ENCODE measurements at regions not wholly inside any gene's neighbourhood (a gene's known extent, or its start where the extent isn't known, plus 50 kb on each side); places are given as distances from the start of the nearest gene placed in this dataset.
"Not testable (repeated sequence)": the region's sequence is repeated elsewhere in the genome, so short reads cannot be mapped to it uniquely, and the experiment has no call there.

DNA sequence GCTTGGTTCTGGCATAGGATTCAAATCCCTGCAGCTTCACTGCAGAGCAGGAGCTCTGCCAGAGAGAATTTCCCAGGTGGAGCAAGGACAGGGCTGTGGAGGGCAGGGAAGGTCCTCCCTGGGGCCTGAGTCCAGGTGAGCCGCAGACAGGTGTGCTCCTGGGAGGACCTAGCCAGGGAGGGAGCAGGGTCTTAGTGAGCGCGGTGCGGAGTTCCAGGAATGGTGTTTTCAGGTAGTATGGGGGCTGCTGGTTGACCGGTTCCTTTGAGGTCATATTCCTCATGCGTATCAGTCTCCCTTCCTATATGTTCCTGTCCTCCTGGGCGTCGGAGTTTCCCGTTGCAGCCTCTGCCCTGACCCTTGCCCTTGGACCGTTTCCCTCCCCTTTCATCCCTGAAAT, 813.3 kb downstream of the KCNJ18 start:
- DNase-seq (ENCODE audit: low read depth), result no peak

DNA sequence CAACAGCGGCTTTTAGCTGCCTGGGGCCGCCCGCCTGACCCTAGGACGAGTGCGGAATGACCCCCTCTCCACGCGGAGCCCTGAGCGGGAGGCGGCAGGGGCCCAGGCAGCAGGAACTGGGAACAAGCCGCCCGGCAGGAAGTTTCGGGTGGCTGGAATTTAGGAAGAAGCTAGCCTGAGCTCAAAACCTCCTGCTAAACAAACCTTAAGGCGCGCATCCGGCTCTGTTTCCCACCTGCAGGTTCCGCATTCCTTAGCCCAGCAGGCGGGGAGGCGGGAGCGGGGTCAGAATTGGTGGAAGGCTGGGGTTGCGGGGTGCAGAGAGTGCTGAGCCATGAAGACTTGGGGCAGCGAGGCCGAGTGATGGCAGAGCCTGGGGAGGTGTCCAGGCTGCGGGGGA, 813.9 kb downstream of the KCNJ18 start:
- DNase-seq (ENCODE audit: low read depth), result no peak

DNA sequence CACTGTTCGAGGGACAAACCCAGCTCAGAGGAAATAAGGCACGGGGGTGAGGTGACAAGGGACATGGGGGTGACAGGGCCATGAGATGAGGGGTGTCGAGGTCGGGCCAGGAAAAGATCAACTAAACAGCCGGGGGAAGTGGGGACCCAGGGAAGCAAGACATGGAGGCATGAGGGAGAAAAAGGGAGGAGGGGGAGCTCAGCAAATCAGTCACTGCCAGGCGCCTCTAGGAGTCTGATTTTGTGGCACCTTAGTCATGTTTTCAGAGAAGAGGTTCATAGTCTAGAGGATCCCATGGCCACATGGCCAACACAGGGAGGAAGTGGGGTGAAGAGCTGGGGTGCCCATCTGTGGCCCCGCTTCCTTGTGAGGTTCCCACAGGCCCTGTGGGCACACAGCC, 814.5 kb downstream of the KCNJ18 start:
- no peak for DNase-seq (ENCODE audit: low read depth)

DNA sequence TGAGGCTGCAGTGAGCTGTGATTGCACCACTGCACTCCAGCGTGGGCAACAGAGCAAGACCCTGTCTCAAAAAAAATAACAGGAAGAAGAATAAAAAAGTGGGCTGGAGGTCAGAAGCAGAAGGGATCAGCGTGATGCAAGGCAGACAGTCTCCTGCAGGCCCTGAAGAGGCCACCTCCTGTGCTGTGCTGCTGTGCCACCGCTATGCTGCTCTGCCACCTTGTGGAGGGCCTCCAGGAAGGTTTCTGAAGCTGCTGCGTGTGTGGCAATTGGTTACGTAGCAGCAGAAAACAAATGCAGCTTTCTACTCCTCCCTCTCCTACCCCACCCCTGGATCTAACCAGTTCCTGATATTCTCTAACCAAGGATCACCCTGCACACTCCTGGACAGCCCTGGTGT, 815.5 kb downstream of the KCNJ18 start:
- DNase-seq (ENCODE audit: low read depth), result peak; percentile 35

DNA sequence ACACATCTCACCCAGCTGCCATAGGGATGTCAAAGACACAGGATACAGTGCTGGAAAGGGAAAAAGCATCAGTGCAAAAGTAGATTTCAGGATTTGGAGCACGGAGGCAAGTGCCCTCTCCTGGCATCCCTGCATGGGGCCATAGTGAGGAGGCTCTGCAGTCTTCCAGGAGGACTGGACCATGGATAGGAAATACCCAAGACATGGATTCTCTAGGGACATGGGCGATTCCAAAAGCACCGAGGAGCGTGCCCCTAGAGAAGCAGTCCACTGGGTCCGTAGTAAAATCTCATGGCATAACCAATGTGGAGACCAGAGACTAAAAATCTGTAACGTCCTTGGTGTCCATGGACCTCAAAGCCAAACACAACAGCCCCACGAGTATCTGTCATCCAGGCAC, 818.2 kb downstream of the KCNJ18 start:
- no peak for DNase-seq (ENCODE audit: low read depth)

DNA sequence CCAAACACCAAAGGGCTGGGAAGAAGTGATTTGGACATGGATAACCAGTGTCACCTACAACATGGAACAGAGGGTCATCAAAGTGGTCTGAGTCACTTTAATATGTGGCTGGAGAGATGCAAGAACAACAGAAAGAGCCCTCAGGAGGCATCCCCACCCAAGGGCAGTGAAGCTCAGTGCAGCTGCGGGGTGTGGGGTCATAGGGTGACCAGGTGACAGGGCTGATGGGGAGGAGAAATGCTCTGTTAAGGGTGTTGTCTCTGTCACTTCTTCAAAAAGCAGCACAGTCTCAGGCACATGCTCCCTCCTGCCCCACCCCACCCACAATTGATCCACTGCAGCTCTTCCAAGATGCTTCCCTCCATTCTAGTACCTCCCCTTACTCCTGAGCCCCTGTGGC, 819.1 kb downstream of the KCNJ18 start:
- DNase-seq (ENCODE audit: low read depth), result no peak

DNA sequence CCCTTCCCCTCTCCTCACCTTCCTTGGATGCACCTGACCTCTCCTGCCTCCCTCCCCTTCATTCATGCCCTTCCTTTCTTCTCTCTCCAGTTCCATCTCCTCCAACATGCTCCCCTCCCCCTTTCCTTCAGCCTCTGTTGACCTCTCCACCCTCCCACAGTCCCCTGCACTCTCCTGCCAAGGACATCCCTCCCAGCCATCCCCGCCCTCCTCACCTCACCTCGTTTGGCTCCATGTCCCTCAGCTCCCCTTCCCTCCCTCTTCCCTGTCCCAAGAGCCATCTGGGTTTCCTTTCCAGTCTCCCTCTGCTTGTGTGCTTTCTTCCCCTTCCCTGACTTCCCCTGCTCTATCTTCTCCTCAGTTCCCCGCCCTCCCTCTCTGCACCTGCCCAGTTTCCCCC, 819.7 kb downstream of the KCNJ18 start:
- DNase-seq (ENCODE audit: low read depth), result no peak

DNA sequence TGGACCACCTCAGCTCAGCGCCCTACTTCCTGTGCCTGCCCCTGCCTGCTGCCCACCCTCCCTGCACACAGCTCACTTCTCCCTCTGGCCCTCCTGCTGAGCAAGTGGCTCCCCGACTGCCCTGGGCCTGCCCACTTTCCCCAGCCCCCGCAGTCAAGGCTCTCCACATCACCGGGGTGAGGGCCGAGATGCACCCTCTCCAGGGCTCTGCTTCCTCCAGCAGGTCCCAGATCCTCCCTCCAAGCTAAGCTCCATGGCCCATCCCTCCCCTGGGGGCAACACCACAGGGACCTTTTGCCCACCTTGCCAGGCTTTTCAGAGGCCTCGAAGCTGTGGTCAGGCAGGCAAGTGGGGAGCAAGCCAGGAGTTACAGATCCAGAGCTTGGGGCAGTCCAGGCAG, 820.2 kb downstream of the KCNJ18 start:
- DNase-seq (ENCODE audit: low read depth), result no peak

DNA sequence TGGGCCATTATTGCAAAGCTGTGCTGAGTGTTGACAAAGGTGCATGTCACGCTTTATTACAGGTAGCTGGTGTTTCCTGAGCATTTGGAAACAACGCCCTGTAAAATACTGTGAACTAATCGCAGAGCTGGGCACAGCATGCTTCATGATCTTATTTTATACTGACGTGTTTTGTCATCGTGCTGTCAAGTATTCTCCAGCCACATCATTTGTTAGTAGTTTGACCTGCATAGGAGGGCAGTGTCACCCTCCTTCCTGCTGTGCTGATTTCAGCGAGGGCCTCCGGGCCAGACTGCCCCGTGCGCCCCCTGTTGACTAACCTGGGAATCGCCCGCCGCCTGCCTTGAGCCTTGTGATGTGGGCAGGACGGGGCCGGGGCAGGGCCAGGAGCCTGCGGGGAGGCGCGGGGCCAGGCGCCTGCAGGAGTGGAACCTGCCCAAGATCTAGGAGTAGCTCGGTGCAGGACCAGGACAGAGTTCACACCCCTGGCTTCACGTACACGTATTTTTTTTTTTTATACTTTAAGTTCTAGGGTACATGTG, 820.7 kb downstream of the KCNJ18 start:
- DNase-seq (ENCODE audit: low read depth), result no peak

DNA sequence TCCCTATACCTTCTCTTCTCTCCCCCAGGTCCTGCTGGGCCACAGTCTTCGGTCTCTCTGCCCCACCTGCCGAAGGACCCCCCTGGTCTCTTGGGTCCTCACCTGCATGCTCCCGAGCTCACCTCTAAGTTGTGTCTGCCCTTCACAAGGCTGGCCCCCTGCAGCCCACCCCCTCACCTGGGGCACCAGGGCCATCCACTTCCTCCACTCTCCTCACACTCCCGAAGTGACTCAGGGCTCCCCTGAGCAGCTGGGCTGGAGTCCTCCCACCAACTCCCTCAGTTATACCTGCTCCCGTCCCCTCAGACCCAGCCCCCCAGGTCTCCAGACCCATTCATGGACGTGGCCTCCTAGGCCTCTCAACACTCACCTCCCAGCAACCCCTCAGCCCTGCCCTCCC, 822.0 kb downstream of the KCNJ18 start:
- DNase-seq (ENCODE audit: low read depth), result no peak

DNA sequence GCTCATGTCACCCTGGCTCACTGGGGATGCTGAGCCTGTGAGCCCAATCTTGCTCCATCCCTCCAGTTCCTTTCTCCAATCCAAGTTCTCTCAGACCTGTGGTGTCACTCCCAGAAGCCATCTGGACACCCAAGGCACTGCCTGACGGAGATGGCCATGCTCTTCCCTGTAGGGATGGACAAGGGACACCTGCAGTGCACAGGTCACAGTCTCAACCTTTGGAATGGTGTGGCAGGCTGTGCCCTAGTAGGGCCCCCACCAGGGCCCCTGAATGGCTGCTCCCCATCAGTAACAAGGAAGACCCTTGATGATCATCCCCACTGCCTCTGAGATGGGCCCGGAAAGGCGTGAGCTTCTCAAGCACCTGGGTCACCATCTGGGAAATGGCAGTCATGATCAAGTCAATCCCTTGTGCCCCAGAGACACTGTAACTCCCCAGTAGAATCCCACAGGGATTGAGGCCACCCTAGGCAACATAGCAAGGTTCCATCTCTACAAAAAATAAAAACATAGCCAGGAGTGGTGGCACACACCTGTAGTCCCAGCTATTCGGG, 822.5 kb downstream of the KCNJ18 start:
- DNase-seq (ENCODE audit: low read depth), result no peak

DNA sequence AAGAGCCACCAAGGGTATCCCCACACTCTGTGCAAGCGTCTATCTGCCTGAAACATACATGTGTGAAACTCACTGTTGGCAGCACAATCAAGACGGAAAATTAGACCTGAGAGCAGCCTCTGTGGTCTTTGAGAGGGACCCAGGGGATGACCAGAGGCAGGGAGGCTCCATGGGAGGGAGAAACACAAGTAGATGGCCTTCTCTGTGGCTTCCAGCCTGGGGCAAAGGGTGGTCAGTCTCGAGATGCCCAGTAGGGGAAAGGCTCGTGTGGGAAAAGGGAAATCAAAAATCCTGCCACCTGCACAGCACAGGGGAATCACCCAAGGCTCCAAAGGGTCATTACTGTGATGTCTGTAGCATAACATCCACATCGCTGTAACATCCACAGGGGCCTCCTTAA, 823.3 kb downstream of the KCNJ18 start:
- DNase-seq (ENCODE audit: low read depth), result no peak

DNA sequence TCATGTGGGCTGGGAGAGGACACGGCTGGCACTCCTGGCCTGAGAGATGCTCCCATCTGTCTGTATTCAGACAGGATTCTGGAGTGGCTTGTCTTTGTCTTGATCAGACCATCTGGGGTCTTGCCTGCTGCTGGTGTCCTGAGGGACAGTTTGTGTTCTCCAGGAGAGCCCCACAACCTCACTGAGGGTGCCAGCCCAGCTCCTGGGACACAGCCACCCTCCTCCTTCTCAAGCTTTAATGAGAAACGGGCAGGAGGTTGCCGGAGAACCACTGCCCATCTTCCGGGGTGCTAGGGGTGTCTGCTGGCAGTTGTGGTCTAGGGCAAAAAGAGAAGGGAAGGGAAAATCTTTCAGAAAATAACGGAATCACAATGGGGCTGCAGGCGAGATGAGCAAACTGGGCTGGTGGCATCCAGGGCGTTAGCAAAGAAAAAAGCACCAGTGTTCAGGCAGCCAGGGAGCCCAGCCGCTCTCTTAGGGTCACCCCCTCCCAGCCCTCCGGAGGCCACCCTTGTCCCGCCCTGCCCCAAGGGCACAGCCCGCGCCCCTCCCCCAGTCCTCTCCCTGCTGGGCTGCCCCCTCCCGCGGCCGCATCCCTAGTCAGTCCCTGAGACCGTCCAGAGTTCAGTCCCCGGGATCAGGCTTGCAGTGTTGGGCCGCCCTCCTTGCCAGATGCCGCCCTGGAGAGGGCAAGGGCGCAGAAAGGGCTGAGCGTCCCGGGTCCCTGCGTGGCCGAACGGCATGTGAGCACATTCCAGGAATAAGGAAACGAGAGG, 824.7 kb downstream of the KCNJ18 start:
- DNase-seq (ENCODE audit: low read depth), result no peak

DNA sequence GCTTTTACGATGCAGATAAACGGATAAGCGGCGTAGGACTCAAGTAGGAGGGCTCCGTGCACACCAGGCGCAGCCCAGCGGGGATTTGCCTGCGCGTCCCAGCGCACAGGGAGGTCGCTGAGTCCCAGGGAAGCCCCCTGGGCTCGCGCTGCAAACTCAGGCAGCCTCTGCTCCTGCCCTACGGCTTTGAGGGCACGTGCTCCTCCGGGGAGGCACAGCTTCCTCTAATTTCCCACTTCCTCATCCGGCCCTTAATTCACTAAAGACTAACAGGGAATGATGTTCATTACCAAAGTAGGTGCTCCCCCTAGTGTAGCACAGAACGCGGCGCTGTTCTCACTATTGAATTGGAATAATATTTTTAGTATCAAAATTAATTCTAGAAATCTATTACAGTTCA, 825.4 kb downstream of the KCNJ18 start:
- DNase-seq (ENCODE audit: low read depth), result peak; percentile 30

DNA sequence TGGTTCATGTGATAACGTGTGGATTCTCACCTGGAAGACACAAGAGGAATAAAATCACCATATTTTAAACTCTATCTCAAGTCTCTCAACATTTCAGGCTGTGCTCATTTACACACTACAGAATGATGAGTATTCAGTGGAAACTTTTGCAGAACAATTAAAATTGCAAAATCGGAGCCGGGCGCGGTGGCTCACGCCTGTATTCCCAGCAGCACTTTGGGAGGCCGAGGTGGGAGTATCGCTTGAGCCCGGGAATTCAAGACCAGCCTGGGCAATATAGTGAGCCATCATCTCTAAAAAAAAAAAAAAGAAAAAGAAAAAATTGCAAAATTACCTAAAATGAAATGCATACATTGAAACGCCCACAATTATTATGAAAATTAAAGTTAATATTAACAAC, 825.9 kb downstream of the KCNJ18 start:
- no peak for DNase-seq (ENCODE audit: low read depth)

DNA sequence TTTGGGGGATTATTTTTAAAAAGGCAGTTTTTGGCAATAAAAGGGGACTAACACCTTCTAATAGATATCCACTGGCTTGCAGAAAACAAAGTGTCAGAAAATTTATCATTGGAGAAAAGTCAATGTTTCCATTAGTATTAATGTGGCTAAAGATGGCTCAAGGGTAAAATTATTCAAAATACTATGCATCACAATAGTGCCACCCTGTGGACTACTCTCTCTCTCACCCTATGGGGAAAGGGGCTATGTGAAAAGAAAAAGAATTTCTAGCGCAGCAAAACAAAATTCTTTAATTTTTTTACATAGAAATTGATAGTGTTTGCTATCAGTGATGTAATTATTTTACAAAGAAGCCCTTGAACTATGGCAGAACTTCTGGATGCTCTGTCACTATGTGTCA, 856.5 kb downstream of the KCNJ18 start:
- DNase-seq (ENCODE audit: low read depth), result not testable (repeated sequence)

DNA sequence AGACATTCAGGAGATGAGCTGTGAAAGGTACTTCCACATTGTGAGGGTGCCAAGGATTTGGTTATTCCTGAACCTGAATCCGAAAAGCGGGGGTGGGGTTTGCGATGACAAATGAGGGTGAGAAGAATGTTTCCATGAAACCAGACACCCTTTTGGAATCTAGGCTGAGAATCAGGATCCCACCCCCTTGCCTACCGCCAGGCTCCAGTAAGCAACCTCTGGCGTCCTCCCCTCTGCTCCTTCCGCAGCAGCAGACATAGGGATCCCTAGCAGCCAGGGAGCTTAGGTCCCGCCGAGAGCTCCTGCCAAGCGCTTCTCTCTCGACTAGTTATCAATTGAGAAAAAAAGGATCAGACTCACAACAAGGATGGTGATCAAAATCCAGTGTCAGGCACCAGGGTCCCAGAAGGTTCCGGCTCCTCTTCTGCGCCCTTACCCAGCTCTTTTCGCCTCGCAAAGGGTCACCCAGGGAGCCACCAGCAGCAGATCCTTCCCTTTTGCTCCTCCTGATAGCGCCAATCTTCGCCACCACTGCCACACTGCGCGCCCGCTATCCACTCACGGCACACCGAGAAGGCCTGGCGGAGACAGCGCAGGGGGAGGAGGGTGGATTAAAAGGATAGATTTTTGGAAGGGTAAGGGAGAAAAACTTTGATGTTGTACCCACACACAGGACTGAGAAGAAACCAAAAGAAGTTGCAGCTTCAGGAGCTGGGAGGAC, 859.5 kb downstream of the KCNJ18 start:
- not testable (repeated sequence) for DNase-seq (ENCODE audit: low read depth)

DNA sequence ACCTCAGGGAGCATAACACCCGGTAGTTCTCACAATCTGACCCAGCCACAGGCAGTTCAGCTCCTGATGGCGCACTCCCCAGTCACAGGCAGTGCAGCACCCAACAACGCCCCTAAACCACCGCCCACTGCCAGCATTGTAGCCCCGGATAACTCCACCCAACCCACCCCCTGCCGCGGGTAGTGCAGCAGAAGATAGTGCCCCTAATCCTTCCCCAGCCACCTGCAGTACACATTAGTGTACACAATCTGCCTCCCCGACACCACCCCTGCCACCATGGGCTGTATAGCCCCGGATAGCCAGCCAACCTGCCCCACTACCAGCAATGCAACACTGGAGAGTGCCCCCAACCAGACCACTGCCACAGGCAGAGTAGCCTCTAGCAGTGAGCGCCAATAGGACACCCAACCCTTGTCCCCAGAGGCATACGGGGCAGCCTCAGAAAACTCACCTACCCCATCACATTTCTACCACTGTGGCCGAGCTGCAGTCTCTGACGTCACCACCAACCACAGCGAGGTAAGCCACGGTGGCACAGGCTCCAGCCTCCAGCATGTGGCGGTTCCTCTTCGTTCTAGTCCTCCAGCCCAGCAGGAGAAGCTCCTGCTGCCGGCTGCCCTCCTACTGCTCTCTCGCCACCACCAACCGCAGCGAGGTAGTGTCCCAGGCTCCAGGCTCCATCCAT, 877.3 kb downstream of the KCNJ18 start:
- no peak for DNase-seq (ENCODE audit: low read depth)

DNA sequence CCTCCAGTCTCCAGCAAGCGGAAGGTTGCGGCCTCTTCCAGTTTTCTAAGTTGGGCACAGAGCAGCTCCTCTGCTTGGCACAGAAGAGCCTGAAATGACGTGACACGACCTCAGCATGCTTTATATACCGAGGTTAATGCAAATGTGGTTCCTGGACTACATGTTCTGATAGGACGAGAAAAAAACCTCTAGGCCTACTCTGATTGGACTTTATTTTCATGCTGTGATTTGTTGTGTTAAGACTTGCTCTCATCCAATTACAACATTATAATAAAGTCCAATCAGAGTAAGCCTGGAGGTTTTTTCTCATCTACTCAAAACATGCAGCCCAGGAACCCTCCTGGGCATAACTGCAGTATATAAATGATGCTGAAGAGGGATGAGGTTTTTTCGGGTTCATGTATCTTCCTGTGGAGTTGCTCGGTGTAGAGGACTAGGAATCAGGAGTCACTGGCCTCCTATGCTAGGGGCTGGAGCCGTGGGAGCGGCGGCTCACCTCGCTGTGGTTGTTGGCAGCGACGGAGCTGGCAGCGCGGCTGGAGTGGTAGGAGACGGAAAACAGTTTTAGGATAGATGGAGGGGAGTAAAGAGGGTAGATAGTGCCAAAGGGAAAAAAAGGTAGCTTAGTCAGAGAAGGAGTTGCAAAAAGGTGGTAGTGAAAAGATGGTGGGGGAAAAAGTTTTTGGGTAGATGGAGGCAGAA, 878.0 kb downstream of the KCNJ18 start:
- no peak for DNase-seq (ENCODE audit: low read depth)

DNA sequence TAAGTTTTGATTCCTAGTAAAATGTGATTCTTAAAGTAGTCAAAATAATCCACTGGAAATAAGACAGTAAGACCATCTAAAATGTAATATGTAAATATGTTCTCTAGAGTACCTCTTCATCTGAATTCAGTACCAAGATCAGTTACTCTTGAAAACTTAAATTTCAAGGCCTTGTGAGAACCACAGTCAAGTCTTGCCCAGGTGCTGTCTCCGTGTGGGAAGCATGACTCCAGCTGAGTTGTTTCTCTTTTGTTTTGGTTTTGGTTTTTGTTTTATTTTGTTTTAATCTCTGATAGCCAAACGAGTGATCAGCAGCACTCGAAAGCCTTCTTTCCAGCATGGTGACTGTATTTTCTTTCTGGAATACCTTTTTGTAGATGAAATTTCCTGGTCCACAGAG, 907.0 kb downstream of the KCNJ18 start:
- no peak for DNase-seq (ENCODE audit: low read depth)

DNA sequence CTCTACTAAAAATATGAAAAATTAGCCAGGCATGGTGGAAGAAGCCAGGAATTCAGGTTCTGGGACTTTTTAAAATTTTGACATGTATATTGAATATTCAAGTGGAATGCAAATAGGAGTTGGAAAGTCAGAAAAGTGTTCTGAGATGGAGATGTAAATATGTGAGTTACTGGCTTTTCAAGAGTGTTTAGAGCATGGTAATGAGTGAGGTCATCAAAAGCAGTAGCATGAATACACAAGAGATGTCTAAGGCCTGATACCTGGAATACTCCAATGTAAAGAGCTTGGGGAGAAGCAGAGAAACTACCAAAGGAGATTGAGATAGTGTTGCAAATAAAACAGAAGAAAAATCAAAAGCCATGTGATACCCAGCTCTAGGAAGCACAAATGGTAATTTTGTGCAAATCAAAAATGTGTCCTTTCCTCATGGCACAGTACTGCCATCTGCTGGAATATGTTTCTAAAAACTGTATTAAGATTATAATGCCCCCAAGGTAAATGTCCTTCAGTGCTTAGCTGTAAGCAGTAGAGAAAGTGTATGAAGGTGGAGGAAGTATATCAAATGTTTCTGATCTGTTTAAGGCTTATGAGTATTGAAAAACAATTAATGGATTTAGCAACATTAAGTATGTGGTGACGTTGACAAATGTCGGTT, 908.4 kb downstream of the KCNJ18 start:
- DNase-seq (ENCODE audit: low read depth), result no peak
